Transverse colon (tissue), 4 donors: ENCODE measurements at regions not wholly inside any gene's neighbourhood (a gene's known extent, or its start where the extent isn't known, plus 50 kb on each side); places are given as distances from the start of the nearest gene placed in this dataset.

Source experiments
- DNase-seq: peaks from one replicate; pipeline ENCODE4 v3.0.0-alpha.2; 2019
- H3K27ac ChIP-seq, 4 donors: fragments of 200-600 bp; sonication (generic); 2 replicates each; pipeline ENCODE4 v1.5.1; 2016 to 2018; ENCODE audit warnings: inconsistent platforms in 4 of 4
- H3K27me3 ChIP-seq: fragments of 200-600 bp; sonication (generic); 2 replicates; pipeline ENCODE4 v1.5.1; 2017; ENCODE audit warnings: inconsistent platforms
- H3K36me3 ChIP-seq, 4 donors: fragments of 200-600 bp; sonication (generic); 2 replicates each; pipeline ENCODE4 v1.5.1; 2017 to 2019; ENCODE audit warnings: inconsistent platforms in 4 of 4
- H3K4me1 ChIP-seq, 4 donors: fragments of 200-600 bp; sonication (generic); 2 replicates each; pipeline ENCODE4 v1.5.1; 2017 to 2020; ENCODE audit warnings: inconsistent platforms in 4 of 4
- H3K4me3 ChIP-seq, 4 donors: fragments of 200-600 bp; sonication (generic); 1 replicate in 1 of 4; 2 replicates in 3 of 4; pipeline versions ENCODE4 v1.5.1 to v1.6.1; 2017 to 2019; ENCODE audit warnings: inconsistent platforms in 4 of 4
- H3K9me3 ChIP-seq, 2 donors: fragments of 200-600 bp; sonication (generic); 2 replicates each; pipeline ENCODE4 v1.5.1; 2017 to 2019; ENCODE audit warnings: inconsistent platforms in 2 of 2
- EP300 ChIP-seq: sonication (generic); formaldehyde crosslinking; IDR thresholded peaks from one replicate; pipeline ENCODE4 v1.6.1; 2017; ENCODE audit warnings: antibody characterized with exemption, low read depth
- POLR2A ChIP-seq: fragments of 450-650 bp; IDR thresholded peaks from one replicate; pipeline ENCODE4 v1.6.1; 2016; ENCODE audit warnings: antibody characterized with exemption, mild to moderate bottlenecking, moderate library complexity
- POLR2AphosphoS5 ChIP-seq, 3 donors: sonication (generic); formaldehyde crosslinking; IDR thresholded peaks; one replicate each; pipeline ENCODE4 v1.6.1; 2016; ENCODE audit warnings: antibody characterized with exemption in 3 of 3
- WGBS, 2 donors: methylation state at CpG; one replicate each; pipeline ENCODE4 v1.1.5; 2018; ENCODE audit warnings: low coverage in 1 of 2; 5-methylcytosine and 5-hydroxymethylcytosine counted together
- in situ Hi-C, 4 donors: fragments of 200-750 bp; cut with MboI; loops; one replicate each; pipeline versions ENCODE4 v1.15.0 to v1.15.1; 2017; ENCODE audit warnings: low sequenced_read_pairs in 3 of 4, low pct_ligation_motif_present in 1 of 4, low pct_unique_long_range_greater_than_20kb in 1 of 4
- intact Hi-C: fragments of 100-400 bp; cut with DNase I; formaldehyde crosslinking; loops from one replicate; pipeline ENCODE4 v1.15.1; 2023; ENCODE audit warnings: low total_unique reads
- TF ChIP-seq, protein P1 (sequence below), 5 experiments: fragments of 200-600 bp in 3 of 5; fragments of 450-650 bp in 2 of 5; sonication (generic) in 3 of 5; IDR thresholded peaks; 1 replicate in 2 of 5; 2 replicates in 3 of 5; pipeline ENCODE4 v1.5.1; 2016 to 2017; ENCODE audit warnings: antibody characterized with exemption in 5 of 5, inconsistent platforms in 3 of 5, mild to moderate bottlenecking in 2 of 5, moderate library complexity in 1 of 5

DNA sequence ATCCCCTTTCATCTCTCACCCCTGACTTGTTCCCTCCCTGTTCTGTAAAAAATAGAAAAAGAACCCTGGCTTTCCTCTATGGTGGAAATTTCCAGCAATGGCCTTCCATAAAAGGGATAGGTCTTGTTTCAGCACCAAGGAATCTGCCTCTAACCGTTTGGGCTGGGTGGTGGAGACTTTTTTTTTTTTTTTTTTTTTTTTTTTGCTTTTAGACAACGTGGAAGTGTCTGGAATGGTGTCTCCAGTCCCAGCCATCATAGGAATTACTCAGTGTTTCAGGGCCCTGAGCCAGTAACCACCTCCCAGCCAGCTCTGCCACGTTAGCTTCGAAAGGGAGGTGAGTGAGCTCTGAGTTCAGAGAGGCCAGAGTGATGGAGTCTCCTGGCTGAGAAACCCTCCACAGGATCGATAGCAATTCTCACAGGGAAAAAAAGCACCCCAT, 97.3 kb upstream of the COL1A2 start:
- H3K4me1 ChIP-seq = peaks cover 0 to 36% (median 15%) of the 10 kb centered on the region in 4 donors
- H3K9me3 ChIP-seq = no peaks in the 10 kb centered on the region
- WGBS, 2 donors = 18 to 40% methylated on average over 2 to 5 of the region's 5 CpGs
- no peaks in the 10 kb centered on the region for H3K36me3 ChIP-seq
- TF ChIP-seq POLR2A (no peak), POLR2AphosphoS5 (IDR thresholded peaks at IDR 0.05) (peak in 1 of 3 donors; percentile 21), EP300 (no peak)
- TF ChIP-seq, protein P1, sequence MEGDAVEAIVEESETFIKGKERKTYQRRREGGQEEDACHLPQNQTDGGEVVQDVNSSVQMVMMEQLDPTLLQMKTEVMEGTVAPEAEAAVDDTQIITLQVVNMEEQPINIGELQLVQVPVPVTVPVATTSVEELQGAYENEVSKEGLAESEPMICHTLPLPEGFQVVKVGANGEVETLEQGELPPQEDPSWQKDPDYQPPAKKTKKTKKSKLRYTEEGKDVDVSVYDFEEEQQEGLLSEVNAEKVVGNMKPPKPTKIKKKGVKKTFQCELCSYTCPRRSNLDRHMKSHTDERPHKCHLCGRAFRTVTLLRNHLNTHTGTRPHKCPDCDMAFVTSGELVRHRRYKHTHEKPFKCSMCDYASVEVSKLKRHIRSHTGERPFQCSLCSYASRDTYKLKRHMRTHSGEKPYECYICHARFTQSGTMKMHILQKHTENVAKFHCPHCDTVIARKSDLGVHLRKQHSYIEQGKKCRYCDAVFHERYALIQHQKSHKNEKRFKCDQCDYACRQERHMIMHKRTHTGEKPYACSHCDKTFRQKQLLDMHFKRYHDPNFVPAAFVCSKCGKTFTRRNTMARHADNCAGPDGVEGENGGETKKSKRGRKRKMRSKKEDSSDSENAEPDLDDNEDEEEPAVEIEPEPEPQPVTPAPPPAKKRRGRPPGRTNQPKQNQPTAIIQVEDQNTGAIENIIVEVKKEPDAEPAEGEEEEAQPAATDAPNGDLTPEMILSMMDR (IDR thresholded peaks at IDR 0.05) = no peak
- peak overlapping the region; percentile 75 to 86 (median 79) for H3K27ac ChIP-seq
- H3K27me3 ChIP-seq = no peaks in the 10 kb centered on the region
- no peak overlapping the region for H3K4me3 ChIP-seq
- intact Hi-C loops (loop anchor here (5.0 kb wide), 1 partner anchor 360 kb away; the partner anchor contains the start of gene SGCE), in situ Hi-C loops (loop anchor here in 3 of 4 donors (10.0 kb wide), 1 partner anchor 97 kb away; the partner anchor contains the start of gene COL1A2 (in 3 of the 3))
- peak; percentile 48 for DNase-seq

DNA sequence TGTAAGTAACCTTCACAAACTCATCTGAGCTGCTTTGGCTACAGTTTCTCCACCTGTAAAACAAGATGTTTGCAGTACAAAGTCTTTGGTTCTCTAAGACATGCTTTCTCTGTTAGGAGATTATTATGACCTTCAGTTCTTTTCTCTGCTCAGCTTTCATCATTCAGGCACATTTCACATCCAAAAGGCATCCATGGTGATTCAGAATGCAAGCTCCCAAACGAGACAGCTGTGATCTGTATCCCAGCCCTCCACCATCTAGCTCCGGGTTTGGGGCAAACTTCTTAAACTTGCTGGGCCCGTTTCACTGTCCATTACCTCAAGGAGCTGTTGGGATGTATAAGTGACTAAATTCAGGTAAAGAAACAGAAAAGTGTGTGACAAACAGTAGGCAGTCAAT, 95.8 kb upstream of the COL1A2 start:
- intact Hi-C loops (loop anchor here (5.0 kb wide), 1 partner anchor 358 kb away; the partner anchor contains the start of gene SGCE), in situ Hi-C loops (loop anchor here in 3 of 4 donors (10.0 kb wide), 1 partner anchor 96 kb away; the partner anchor contains the start of gene COL1A2 (in 3 of the 3))

DNA sequence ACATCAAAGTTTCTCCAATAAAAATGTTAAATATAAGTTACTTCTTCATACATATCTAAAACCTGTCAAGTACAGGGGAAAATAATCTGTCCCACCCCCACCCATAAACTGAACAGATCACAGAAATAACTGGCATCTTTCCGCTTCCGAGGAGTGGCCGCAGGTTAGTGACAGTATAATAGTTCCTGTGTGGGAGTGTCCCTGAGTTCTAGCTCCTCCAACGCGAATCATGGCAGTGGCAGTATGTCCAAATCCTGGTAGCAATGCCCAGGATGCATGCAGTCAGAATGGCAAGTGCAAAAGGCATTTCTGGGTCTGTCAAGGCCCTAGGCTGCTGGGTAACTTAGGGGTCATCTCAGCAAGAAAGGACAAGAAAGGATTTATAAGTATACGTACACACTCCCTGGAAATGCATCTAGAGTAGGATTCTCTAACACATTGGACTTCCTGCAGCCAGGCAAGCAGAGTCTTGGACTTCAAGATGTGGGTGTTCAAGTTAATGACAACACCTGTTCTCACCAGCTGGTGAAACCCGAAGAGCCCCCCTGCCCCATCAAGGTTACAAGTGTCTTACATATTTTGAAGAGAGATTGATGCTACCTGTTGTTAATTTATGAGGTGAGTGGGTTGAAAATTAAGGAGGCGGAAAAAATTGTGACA, 94.4 kb upstream of the COL1A2 start:
- H3K4me1 ChIP-seq = peaks cover 0 to 51% (median 25%) of the 10 kb centered on the region in 4 donors
- H3K27me3 ChIP-seq = no peaks in the 10 kb centered on the region
- no peaks in the 10 kb centered on the region for H3K9me3 ChIP-seq
- no peak overlapping the region for H3K4me3 ChIP-seq
- no peaks in the 10 kb centered on the region for H3K36me3 ChIP-seq
- intact Hi-C loops = no loop called here
- 73 to 92% methylated on average over 2 to 8 of the region's 8 CpGs for WGBS, 2 donors
- in situ Hi-C loops = no loop called here
- H3K27ac ChIP-seq = peak overlapping the region; percentile 72 to 86 (median 78)
- no peak for DNase-seq
- TF ChIP-seq POLR2AphosphoS5 (IDR thresholded peaks at IDR 0.05) (no peak), POLR2A (no peak), EP300 (no peak)
- TF ChIP-seq, protein P1 (IDR thresholded peaks at IDR 0.05) = no peak

More for the DNA sequence above, 95.8 kb upstream of the COL1A2 start:
- H3K9me3 ChIP-seq = no peaks in the 10 kb centered on the region
- peak overlapping the region; percentile 75 to 86 (median 78) for H3K27ac ChIP-seq
- H3K4me3 ChIP-seq = no peak overlapping the region
- no peaks in the 10 kb centered on the region for H3K36me3 ChIP-seq
- WGBS, 2 donors = 49 to 60% methylated on average over 3 of the region's 3 CpGs
- H3K27me3 ChIP-seq = no peaks in the 10 kb centered on the region
- TF ChIP-seq EP300 = no peak
- TF ChIP-seq POLR2AphosphoS5 (IDR thresholded peaks at IDR 0.05) = no peak
- TF ChIP-seq, protein P1 (IDR thresholded peaks at IDR 0.05) = no peak
- TF ChIP-seq POLR2A = no peak
- peaks cover 0 to 51% (median 25%) of the 10 kb centered on the region in 4 donors for H3K4me1 ChIP-seq
- DNase-seq = no peak

DNA sequence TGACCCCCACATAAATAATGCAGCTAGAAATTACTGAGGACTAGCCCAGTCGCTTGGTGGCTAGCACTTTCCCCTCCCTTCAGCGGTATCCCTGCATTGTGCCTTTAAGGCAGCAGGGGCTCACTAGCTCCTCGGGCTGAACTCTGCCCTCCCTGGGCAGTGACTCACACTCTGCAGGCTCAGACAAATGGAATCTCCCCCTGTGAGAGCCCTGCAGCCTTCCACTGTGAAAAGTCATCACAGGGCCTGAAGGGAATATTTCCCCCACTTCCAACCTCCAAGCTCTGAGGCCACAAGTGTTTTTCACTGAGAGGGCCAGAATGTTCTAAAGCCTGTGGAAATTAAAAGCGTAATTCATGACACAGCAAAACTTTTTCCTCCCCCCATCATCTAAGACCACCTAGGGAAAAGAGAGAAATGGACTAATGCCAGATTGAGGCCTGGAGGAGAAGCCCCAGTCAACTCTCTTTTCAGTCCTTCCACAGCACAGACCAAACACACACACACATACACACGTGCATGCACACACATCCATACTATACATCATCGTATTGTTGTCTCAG, 93.6 kb upstream of the COL1A2 start:
- intact Hi-C loops = no loop called here
- peaks cover 0 to 51% (median 25%) of the 10 kb centered on the region in 4 donors for H3K4me1 ChIP-seq
- WGBS, 2 donors = 37 to 59% methylated on average over 2 to 6 of the region's 6 CpGs

More for the DNA sequence above, 93.6 kb upstream of the COL1A2 start:
- H3K9me3 ChIP-seq = no peaks in the 10 kb centered on the region
- peak; percentile 52 for DNase-seq
- H3K27me3 ChIP-seq = no peaks in the 10 kb centered on the region
- TF ChIP-seq, protein P1 (IDR thresholded peaks at IDR 0.05) = peak in 1 of 5 experiments; percentile 11
- no peak for TF ChIP-seq POLR2A
- no peak for TF ChIP-seq EP300
- TF ChIP-seq POLR2AphosphoS5 (IDR thresholded peaks at IDR 0.05) = peak in 2 of 3 donors; percentile 28 to 43
- in situ Hi-C loops = no loop called here
- no peaks in the 10 kb centered on the region for H3K36me3 ChIP-seq
- peak overlapping the region; percentile 72 to 86 (median 78) for H3K27ac ChIP-seq
- H3K4me3 ChIP-seq = no peak overlapping the region
